ENCODE measurements at regions not wholly inside any gene's neighbourhood (a gene's known extent, or its start where the extent isn't known, plus 50 kb on each side); places are given as distances from the start of the nearest gene placed in this dataset.

- no peak for DNase-seq
- H3K4me3 ChIP-seq, result no peak overlapping the region
- no peaks in the 10 kb centered on the region for H3K36me3 ChIP-seq
- no peak for TF ChIP-seq CTCF (IDR thresholded peaks at IDR 0.05; ENCODE audit: borderline replicate concordance)
- H3K27ac ChIP-seq (replicated peaks), result no peak overlapping the region
- intact Hi-C loops (cut with micrococcal nuclease), result no loop called here
- no peaks in the 10 kb centered on the region for H3K9me3 ChIP-seq (replicated peaks)
- no peaks in the 10 kb centered on the region for H3K4me1 ChIP-seq
- peaks cover 78% of the 10 kb centered on the region for H3K27me3 ChIP-seq (ENCODE audit: low read depth)
These were observed 81.6 kb upstream of the ADRA2C start for GRCh38 chr4:3684546-3684945.

- Histone ChIP-seq H3K4me1 (no peaks in the 10 kb centered on the region), H3K9me3 (replicated peaks) (no peaks in the 10 kb centered on the region), H3K4me3 (no peak overlapping the region), H3K27ac (replicated peaks) (no peak overlapping the region), H3K36me3 (no peaks in the 10 kb centered on the region), H3K27me3 (ENCODE audit: low read depth) (peaks cover 78% of the 10 kb centered on the region)
- intact Hi-C loops (cut with micrococcal nuclease), result no loop called here
- TF ChIP-seq CTCF (IDR thresholded peaks at IDR 0.05; ENCODE audit: borderline replicate concordance), result no peak
- DNase-seq, result no peak
These were observed 82.3 kb upstream of the ADRA2C start for GRCh38 chr4:3683744-3684421.

- intact Hi-C loops (cut with micrococcal nuclease), result no loop called here
- H3K9me3 ChIP-seq (replicated peaks), result no peaks in the 10 kb centered on the region
- no peak overlapping the region for H3K27ac ChIP-seq (replicated peaks)
- no peak overlapping the region for H3K4me3 ChIP-seq
- DNase-seq, result no peak
- TF ChIP-seq CTCF (IDR thresholded peaks at IDR 0.05; ENCODE audit: borderline replicate concordance), result no peak
- H3K27me3 ChIP-seq (ENCODE audit: low read depth), result peaks cover 74% of the 10 kb centered on the region
- H3K36me3 ChIP-seq, result no peaks in the 10 kb centered on the region
- no peaks in the 10 kb centered on the region for H3K4me1 ChIP-seq
These were observed 83.0 kb upstream of the ADRA2C start for GRCh38 chr4:3683077-3683743.

- TF ChIP-seq CTCF (IDR thresholded peaks at IDR 0.05; ENCODE audit: borderline replicate concordance), result no peak
- DNase-seq, result no peak
- Histone ChIP-seq H3K27ac (replicated peaks) (no peak overlapping the region), H3K4me1 (no peaks in the 10 kb centered on the region), H3K4me3 (no peak overlapping the region), H3K36me3 (no peaks in the 10 kb centered on the region), H3K27me3 (ENCODE audit: low read depth) (peaks cover 74% of the 10 kb centered on the region), H3K9me3 (replicated peaks) (no peaks in the 10 kb centered on the region)
- intact Hi-C loops (cut with micrococcal nuclease), result no loop called here
These were observed 83.7 kb upstream of the ADRA2C start for GRCh38 chr4:3682236-3683076.

- no peak for TF ChIP-seq CTCF (IDR thresholded peaks at IDR 0.05; ENCODE audit: borderline replicate concordance)
- Histone ChIP-seq H3K36me3 (no peaks in the 10 kb centered on the region), H3K27me3 (ENCODE audit: low read depth) (peaks cover 83% of the 10 kb centered on the region), H3K27ac (replicated peaks) (no peak overlapping the region), H3K4me1 (no peaks in the 10 kb centered on the region), H3K4me3 (no peak overlapping the region), H3K9me3 (replicated peaks) (no peaks in the 10 kb centered on the region)
- intact Hi-C loops (cut with micrococcal nuclease), result no loop called here
- DNase-seq, result no peak
These were observed 85.0 kb upstream of the ADRA2C start for GRCh38 chr4:3681191-3681590.
